Right lobe of liver (tissue), 4 donors: ENCODE measurements at regions not wholly inside any gene's neighbourhood (a gene's known extent, or its start where the extent isn't known, plus 50 kb on each side); places are given as distances from the start of the nearest gene placed in this dataset.

ENCODE experiments used
- CTCF ChIP-seq, 4 donors: fragments of 200-600 bp in 3 of 4; fragments of 450-650 bp in 1 of 4; IDR thresholded peaks; one replicate each; pipeline versions ENCODE4 v1.5.1 to v1.8.0; 2016 to 2022; ENCODE audit warnings: antibody characterized with exemption in 4 of 4, mild to moderate bottlenecking in 2 of 4
- POLR2A ChIP-seq: fragments of 450-650 bp; IDR thresholded peaks from one replicate; pipeline ENCODE4 v1.6.1; 2017; ENCODE audit warnings: antibody characterized with exemption, mild to moderate bottlenecking
- donor health status: DM: no; HTN: no; CAD: no.
- donor health status: DM: no; HTN: no; CAD: no.
- donor health status: DM: no; HTN: yes; CAD: no.

- TF ChIP-seq CTCF (IDR thresholded peaks at IDR 0.05), result no peak
- no peak for TF ChIP-seq POLR2A
Observed at GRCh38 chr12:107600581-107601144, 84.9 kb upstream of the PWP1 start.
